ENCODE measurements at regions not wholly inside any gene's neighbourhood (a gene's known extent, or its start where the extent isn't known, plus 50 kb on each side); places are given as distances from the start of the nearest gene placed in this dataset.

- TF ChIP-seq CTCF (conservative IDR thresholded peaks at IDR 0.05) (no peak), ZFX (IDR thresholded peaks at IDR 0.05) (no peak)
These were observed 550.3 kb downstream of the NUF2 start for GRCh38 chr1:163872067-163872466.
